Neural progenitor cell (in vitro differentiated cells): ENCODE measurements at regions not wholly inside any gene's neighbourhood (a gene's known extent, or its start where the extent isn't known, plus 50 kb on each side); places are given as distances from the start of the nearest gene placed in this dataset.

Experiments used
- EZH2 ChIP-seq: fragments of 200-600 bp; sonication (generic); IDR thresholded peaks from 2 replicates; pipeline ENCODE4 v1.6.1; 2017; ENCODE audit warnings: antibody characterized with exemption, mild to moderate bottlenecking, moderate library complexity
- TF ChIP-seq, protein P1 (sequence below): fragments of 200-600 bp; sonication (generic); IDR thresholded peaks from 2 replicates; pipeline ENCODE4 v1.5.1; 2017; ENCODE audit warnings: antibody characterized with exemption, mild to moderate bottlenecking

DNA sequence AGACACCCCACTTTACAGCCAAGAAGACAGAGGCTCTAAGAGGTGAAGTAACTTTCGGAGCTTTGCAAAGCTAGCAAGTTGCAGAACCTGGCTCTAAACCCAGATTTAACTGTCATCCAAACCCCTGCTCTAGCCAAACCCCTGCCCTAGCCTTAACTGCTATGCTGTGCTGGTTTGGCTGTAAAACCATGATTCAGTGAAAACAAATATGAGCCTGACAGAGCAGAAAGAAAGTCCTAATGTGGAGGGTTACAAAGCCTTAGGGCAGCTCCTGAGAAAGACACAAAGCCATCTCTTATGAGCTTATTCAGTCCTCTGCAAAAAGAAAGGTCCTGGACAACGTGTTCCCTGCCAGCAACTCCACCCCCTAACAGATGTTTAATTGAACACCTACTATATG is 172.8 kb downstream of the KATNAL1 start:
- TF ChIP-seq, protein P1, sequence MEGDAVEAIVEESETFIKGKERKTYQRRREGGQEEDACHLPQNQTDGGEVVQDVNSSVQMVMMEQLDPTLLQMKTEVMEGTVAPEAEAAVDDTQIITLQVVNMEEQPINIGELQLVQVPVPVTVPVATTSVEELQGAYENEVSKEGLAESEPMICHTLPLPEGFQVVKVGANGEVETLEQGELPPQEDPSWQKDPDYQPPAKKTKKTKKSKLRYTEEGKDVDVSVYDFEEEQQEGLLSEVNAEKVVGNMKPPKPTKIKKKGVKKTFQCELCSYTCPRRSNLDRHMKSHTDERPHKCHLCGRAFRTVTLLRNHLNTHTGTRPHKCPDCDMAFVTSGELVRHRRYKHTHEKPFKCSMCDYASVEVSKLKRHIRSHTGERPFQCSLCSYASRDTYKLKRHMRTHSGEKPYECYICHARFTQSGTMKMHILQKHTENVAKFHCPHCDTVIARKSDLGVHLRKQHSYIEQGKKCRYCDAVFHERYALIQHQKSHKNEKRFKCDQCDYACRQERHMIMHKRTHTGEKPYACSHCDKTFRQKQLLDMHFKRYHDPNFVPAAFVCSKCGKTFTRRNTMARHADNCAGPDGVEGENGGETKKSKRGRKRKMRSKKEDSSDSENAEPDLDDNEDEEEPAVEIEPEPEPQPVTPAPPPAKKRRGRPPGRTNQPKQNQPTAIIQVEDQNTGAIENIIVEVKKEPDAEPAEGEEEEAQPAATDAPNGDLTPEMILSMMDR, result no peak
- TF ChIP-seq EZH2, result no peak
